ENCODE measurements at regions not wholly inside any gene's neighbourhood (a gene's known extent, or its start where the extent isn't known, plus 50 kb on each side); places are given as distances from the start of the nearest gene placed in this dataset.

GRCh38 chrX:39304746-39305145 lies 503.5 kb downstream of the MID1IP1 start:
- Mint-ChIP-seq H3K36me3 (ENCODE audit: low read depth) (no peaks in the 10 kb centered on the region), H3K4me3 (no peak overlapping the region), H3K27ac (no peak overlapping the region), H3K4me1 (peaks cover 1% of the 10 kb centered on the region), H3K9me3 (peaks cover 95% of the 10 kb centered on the region), H3K27me3 (ENCODE audit: insufficient read depth) (no peaks in the 10 kb centered on the region)
- H3K27me3 ChIP-seq (ENCODE audit: control insufficient read depth, insufficient read depth, low read length, poor library complexity, severe bottlenecking): no peaks in the 10 kb centered on the region
- no peak overlapping the region for H3K9ac ChIP-seq (ENCODE audit: extremely low read depth, low read length, poor library complexity, severe bottlenecking)
- no peak for TF ChIP-seq CTCF (conservative IDR thresholded peaks at IDR 0.05)
- no peak overlapping the region for H3K27ac ChIP-seq (ENCODE audit: low read depth, low read length)
- H3K4me3 ChIP-seq (ENCODE audit: low read length): no peak overlapping the region
- H3K4me1 ChIP-seq (ENCODE audit: control insufficient read depth, insufficient read depth, low read length): no peaks in the 10 kb centered on the region
- DNase-seq: no peak
- H3K36me3 ChIP-seq (ENCODE audit: control insufficient read depth, insufficient read depth, low read length): no peaks in the 10 kb centered on the region
- WGBS, 2 experiments (ENCODE audit: insufficient coverage in 1 of 2, insufficient read length in 1 of 2): 89% methylated on average over 1 of the region's 1 CpG; no CpG with 5 or more reads in 1 of the 2 experiments
- peaks cover 18% of the 10 kb centered on the region for H3K9me3 ChIP-seq (ENCODE audit: control insufficient read depth, low read length)

GRCh38 chrX:39307488-39307887 lies 506.2 kb downstream of the MID1IP1 start:
- Histone ChIP-seq H3K9me3 (ENCODE audit: control insufficient read depth, low read length) (peaks cover 18% of the 10 kb centered on the region), H3K27ac (ENCODE audit: low read depth, low read length) (no peak overlapping the region), H3K36me3 (ENCODE audit: control insufficient read depth, insufficient read depth, low read length) (no peaks in the 10 kb centered on the region), H3K4me3 (ENCODE audit: low read length) (no peak overlapping the region), H3K4me1 (ENCODE audit: control insufficient read depth, insufficient read depth, low read length) (no peaks in the 10 kb centered on the region), H3K9ac (ENCODE audit: extremely low read depth, low read length, poor library complexity, severe bottlenecking) (no peak overlapping the region), H3K27me3 (ENCODE audit: control insufficient read depth, insufficient read depth, low read length, poor library complexity, severe bottlenecking) (no peaks in the 10 kb centered on the region)
- WGBS, 2 experiments (ENCODE audit: insufficient coverage in 1 of 2, insufficient read length in 1 of 2): 95% methylated on average over 2 of the region's 2 CpGs; no CpG with 5 or more reads in 1 of the 2 experiments
- Mint-ChIP-seq H3K4me3 (no peak overlapping the region), H3K27ac (no peak overlapping the region), H3K27me3 (ENCODE audit: insufficient read depth) (no peaks in the 10 kb centered on the region), H3K9me3 (peaks cover 86% of the 10 kb centered on the region), H3K4me1 (peaks cover 7% of the 10 kb centered on the region), H3K36me3 (ENCODE audit: low read depth) (no peaks in the 10 kb centered on the region)
- no peak for DNase-seq
- no peak for TF ChIP-seq CTCF (conservative IDR thresholded peaks at IDR 0.05)

- Mint-ChIP-seq H3K4me3 (no peak overlapping the region), H3K9me3 (peaks cover 79% of the 10 kb centered on the region), H3K4me1 (peaks cover 7% of the 10 kb centered on the region), H3K27ac (no peak overlapping the region), H3K27me3 (ENCODE audit: insufficient read depth) (no peaks in the 10 kb centered on the region), H3K36me3 (ENCODE audit: low read depth) (no peaks in the 10 kb centered on the region)
- no peaks in the 10 kb centered on the region for H3K27me3 ChIP-seq (ENCODE audit: control insufficient read depth, insufficient read depth, low read length, poor library complexity, severe bottlenecking)
- no peak for DNase-seq
- no peak overlapping the region for H3K27ac ChIP-seq (ENCODE audit: low read depth, low read length)
- no peaks in the 10 kb centered on the region for H3K4me1 ChIP-seq (ENCODE audit: control insufficient read depth, insufficient read depth, low read length)
- H3K4me3 ChIP-seq (ENCODE audit: low read length): no peak overlapping the region
- H3K9ac ChIP-seq (ENCODE audit: extremely low read depth, low read length, poor library complexity, severe bottlenecking): no peak overlapping the region
- H3K9me3 ChIP-seq (ENCODE audit: control insufficient read depth, low read length): peaks cover 12% of the 10 kb centered on the region
- 90% methylated on average over 1 of the region's 1 CpG; no CpG with 5 or more reads in 1 of the 2 experiments for WGBS, 2 experiments (ENCODE audit: insufficient coverage in 1 of 2, insufficient read length in 1 of 2)
- TF ChIP-seq CTCF (conservative IDR thresholded peaks at IDR 0.05): no peak
- no peaks in the 10 kb centered on the region for H3K36me3 ChIP-seq (ENCODE audit: control insufficient read depth, insufficient read depth, low read length)
Measured at GRCh38 chrX:39308126-39308525, 506.9 kb downstream of the MID1IP1 start.

Measured in endodermal cell (in vitro differentiated cells).